ENCODE measurements at regions not wholly inside any gene's neighbourhood (a gene's known extent, or its start where the extent isn't known, plus 50 kb on each side); places are given as distances from the start of the nearest gene placed in this dataset.

DNA sequence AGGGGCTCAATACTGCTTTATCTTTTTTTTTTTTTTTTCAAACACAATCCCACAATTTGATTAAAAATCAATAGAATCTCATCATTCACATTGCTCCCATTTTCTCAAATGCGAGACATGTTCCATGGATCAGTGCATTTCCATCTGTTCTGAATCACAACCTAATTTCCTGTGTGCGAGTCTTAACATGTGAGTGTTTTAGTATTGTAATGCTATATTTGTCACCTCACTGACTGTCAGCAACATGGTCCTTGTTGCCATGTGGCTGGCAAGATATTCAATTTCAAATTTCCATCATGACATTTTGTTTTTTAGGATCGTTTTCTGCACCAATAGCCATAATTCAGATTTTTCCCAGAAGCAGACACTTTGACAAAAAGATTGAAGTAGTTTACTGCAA lies 233.2 kb upstream of the PRDM9 start:
- H3K27me3 ChIP-seq (ENCODE audit: control insufficient read depth, insufficient read depth, low read length) = no peaks in the 10 kb centered on the region
- no peak overlapping the region for H3K4me3 ChIP-seq (ENCODE audit: low read depth, low read length)
- no peak overlapping the region for H3K27ac ChIP-seq (ENCODE audit: low read depth, low read length)
- peaks cover 7% of the 10 kb centered on the region; the same call in 1 of the 2 replicates for H3K9me3 ChIP-seq (ENCODE audit: control insufficient read depth, insufficient read depth, low read length)
- TF ChIP-seq, protein P1, sequence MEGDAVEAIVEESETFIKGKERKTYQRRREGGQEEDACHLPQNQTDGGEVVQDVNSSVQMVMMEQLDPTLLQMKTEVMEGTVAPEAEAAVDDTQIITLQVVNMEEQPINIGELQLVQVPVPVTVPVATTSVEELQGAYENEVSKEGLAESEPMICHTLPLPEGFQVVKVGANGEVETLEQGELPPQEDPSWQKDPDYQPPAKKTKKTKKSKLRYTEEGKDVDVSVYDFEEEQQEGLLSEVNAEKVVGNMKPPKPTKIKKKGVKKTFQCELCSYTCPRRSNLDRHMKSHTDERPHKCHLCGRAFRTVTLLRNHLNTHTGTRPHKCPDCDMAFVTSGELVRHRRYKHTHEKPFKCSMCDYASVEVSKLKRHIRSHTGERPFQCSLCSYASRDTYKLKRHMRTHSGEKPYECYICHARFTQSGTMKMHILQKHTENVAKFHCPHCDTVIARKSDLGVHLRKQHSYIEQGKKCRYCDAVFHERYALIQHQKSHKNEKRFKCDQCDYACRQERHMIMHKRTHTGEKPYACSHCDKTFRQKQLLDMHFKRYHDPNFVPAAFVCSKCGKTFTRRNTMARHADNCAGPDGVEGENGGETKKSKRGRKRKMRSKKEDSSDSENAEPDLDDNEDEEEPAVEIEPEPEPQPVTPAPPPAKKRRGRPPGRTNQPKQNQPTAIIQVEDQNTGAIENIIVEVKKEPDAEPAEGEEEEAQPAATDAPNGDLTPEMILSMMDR (IDR thresholded peaks at IDR 0.05; ENCODE audit: low read depth, low read length) = no peak
- DNase-seq (ENCODE audit: low read depth, low spot score) = no peak
- ChIA-PET CTCF (no interaction called here), POLR2A (no interaction called here)

DNA sequence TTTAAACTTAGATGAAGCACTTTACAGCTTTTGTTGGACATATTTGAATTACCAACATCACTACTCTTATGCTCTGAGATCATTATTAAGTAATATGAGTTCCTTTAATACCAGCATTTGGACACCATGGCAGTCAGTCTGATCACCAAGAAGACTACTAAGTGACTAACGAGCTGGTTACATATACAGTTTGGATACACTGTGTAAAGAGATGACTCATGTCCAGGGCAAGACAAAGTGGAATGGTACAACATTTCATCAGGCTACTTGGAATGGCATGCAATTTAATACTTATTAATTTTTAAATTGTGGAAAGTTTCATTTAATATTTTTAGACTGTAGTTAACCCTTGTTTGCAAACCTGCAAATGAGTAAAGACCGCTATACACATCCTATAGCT lies 237.4 kb upstream of the PRDM9 start:
- POLR2A ChIA-PET = no interaction called here
- DNase-seq (ENCODE audit: low read depth, low spot score) = no peak
- no peaks in the 10 kb centered on the region for H3K9me3 ChIP-seq (ENCODE audit: control insufficient read depth, insufficient read depth, low read length)
- CTCF ChIA-PET = no interaction called here
- no peak overlapping the region for H3K4me3 ChIP-seq (ENCODE audit: low read depth, low read length)
- TF ChIP-seq, protein P1 (IDR thresholded peaks at IDR 0.05; ENCODE audit: low read depth, low read length) = no peak
- no peak overlapping the region for H3K27ac ChIP-seq (ENCODE audit: low read depth, low read length)
- H3K27me3 ChIP-seq (ENCODE audit: control insufficient read depth, insufficient read depth, low read length) = no peaks in the 10 kb centered on the region

DNA sequence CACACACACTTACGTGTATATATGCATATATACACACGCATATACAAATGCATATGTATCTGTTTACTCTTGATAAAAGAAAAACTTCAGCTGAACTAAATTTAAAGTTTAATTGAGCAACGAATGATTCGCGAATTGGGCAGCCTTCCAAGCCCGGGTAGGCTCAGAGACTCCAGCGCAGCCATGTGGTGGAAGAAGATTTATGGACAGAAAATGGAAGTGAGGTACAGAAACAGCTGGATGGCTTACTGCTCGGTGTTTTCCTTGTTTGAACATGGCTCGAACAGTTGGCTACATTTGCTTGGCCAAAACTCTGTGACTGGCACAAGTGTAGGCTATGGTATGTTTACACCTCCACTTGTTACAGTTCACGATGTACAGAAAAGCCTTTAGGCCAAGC lies 239.3 kb upstream of the PRDM9 start:
- H3K27me3 ChIP-seq (ENCODE audit: control insufficient read depth, insufficient read depth, low read length) = no peaks in the 10 kb centered on the region
- TF ChIP-seq, protein P1 (IDR thresholded peaks at IDR 0.05; ENCODE audit: low read depth, low read length) = no peak
- ChIA-PET CTCF (no interaction called here), POLR2A (no interaction called here)
- H3K9me3 ChIP-seq (ENCODE audit: control insufficient read depth, insufficient read depth, low read length) = no peaks in the 10 kb centered on the region
- H3K4me3 ChIP-seq (ENCODE audit: low read depth, low read length) = no peak overlapping the region
- H3K27ac ChIP-seq (ENCODE audit: low read depth, low read length) = no peak overlapping the region
- DNase-seq (ENCODE audit: low read depth, low spot score) = no peak

DNA sequence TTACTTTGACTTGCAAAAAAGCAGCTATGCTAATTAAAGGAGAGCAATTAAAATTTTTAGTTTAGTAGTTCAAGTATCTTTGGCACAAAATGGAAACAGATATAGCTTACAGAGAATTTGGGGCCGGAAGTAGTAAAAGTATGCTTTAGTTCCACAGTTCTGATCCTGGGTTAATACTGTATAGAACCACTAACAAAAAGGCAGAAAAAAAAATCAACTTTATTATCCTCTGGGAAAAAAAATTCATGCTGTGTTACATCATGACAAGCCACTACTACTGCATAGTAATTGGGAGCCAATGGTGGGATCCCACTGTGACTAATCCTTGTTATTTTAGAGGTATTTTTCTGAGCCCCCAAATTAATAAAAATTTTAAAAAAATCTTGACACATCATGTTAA lies 246.8 kb upstream of the PRDM9 start:
- TF ChIP-seq, protein P1 (IDR thresholded peaks at IDR 0.05; ENCODE audit: low read depth, low read length) = no peak
- POLR2A ChIA-PET = no interaction called here
- Histone ChIP-seq H3K27me3 (ENCODE audit: control insufficient read depth, insufficient read depth, low read length) (no peaks in the 10 kb centered on the region), H3K4me3 (ENCODE audit: low read depth, low read length) (no peak overlapping the region), H3K9me3 (ENCODE audit: control insufficient read depth, insufficient read depth, low read length) (peaks cover 3% of the 10 kb centered on the region; the same call in 1 of the 2 replicates), H3K27ac (ENCODE audit: low read depth, low read length) (no peak overlapping the region)
- CTCF ChIA-PET = no interaction called here
- no peak for DNase-seq (ENCODE audit: low read depth, low spot score)

DNA sequence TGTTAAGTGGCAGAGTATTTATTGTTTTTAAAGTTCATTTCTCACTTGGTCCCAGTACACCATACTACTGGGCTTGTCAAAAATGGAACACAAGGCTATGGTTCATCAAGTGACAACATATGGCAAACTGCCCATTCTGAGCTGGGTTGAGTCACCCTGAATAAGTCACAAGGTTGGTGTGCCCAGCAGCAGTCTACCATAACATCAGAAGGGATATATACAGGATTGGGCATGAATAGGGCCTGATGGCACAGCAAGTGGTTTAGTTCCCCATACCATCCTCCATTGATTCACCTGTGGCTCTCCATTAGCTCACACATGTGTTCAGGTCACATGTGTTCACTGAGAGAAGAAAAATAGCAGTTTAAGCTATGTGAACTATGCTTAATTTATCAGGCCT lies 249.8 kb upstream of the PRDM9 start:
- Histone ChIP-seq H3K9me3 (ENCODE audit: control insufficient read depth, insufficient read depth, low read length) (peaks cover 3% of the 10 kb centered on the region; the same call in 1 of the 2 replicates), H3K27ac (ENCODE audit: low read depth, low read length) (no peak overlapping the region), H3K4me3 (ENCODE audit: low read depth, low read length) (no peak overlapping the region), H3K27me3 (ENCODE audit: control insufficient read depth, insufficient read depth, low read length) (no peaks in the 10 kb centered on the region)
- TF ChIP-seq, protein P1 (IDR thresholded peaks at IDR 0.05; ENCODE audit: low read depth, low read length) = no peak
- DNase-seq (ENCODE audit: low read depth, low spot score) = no peak
- ChIA-PET CTCF (no interaction called here), POLR2A (no interaction called here)
